MM.1S (cell line): ENCODE measurements at regions not wholly inside any gene's neighbourhood (a gene's known extent, or its start where the extent isn't known, plus 50 kb on each side); places are given as distances from the start of the nearest gene placed in this dataset.

Source experiments
- EZH2phosphoT487 ChIP-seq: fragments of 300-600 bp; sonication (generic); IDR thresholded peaks from 2 replicates; pipeline ENCODE4 v1.6.1; 2018; ENCODE audit warnings: antibody characterized with exemption, low read length
- TF ChIP-seq, protein P1 (sequence below): fragments of 300-600 bp; sonication (generic); IDR thresholded peaks from 2 replicates; pipeline ENCODE4 v1.5.1; 2016; ENCODE audit warnings: antibody characterized with exemption, low read length, mixed read lengths

DNA sequence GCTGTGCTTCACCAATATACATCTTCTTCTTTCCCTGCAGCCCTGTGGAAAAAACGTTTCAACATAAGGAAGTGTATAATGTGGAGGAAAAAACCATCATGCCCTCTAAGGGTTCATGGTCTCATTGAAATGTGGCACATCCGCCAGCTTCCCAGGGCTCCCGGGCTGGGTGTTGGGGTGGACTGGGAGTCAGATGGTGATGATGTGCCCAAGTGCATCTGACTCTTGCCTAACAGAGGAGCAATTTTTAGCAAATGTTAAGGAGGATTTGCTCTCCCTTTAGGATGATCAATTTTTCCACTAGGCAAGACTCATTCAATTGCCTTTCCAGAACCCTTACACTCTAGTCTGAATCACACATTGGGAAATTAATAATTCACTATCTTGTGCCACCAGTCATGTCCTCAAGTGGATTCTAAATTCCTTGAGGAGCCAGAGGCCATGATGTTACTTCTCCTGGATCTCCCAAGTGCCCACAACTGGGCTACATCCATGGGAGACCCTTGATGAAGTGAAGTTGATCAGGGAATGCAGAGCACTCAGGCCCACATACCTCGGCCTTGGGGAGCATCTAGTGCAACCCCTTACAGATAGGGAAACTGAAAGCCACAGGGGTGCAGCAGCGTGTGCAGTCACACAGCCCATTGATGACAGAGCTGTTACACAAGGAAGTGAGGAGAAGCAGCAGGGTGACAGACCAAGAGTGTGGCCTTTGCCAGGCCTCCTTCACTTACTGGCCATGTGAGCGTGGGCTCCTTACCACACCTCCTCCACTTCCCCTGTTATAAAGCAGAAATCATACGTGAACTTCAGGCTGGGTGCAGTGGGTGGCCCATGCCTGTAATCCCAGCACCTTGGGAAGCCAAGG, 100.0 kb upstream of the SLC44A3 start:
- TF ChIP-seq, protein P1, sequence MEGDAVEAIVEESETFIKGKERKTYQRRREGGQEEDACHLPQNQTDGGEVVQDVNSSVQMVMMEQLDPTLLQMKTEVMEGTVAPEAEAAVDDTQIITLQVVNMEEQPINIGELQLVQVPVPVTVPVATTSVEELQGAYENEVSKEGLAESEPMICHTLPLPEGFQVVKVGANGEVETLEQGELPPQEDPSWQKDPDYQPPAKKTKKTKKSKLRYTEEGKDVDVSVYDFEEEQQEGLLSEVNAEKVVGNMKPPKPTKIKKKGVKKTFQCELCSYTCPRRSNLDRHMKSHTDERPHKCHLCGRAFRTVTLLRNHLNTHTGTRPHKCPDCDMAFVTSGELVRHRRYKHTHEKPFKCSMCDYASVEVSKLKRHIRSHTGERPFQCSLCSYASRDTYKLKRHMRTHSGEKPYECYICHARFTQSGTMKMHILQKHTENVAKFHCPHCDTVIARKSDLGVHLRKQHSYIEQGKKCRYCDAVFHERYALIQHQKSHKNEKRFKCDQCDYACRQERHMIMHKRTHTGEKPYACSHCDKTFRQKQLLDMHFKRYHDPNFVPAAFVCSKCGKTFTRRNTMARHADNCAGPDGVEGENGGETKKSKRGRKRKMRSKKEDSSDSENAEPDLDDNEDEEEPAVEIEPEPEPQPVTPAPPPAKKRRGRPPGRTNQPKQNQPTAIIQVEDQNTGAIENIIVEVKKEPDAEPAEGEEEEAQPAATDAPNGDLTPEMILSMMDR, result no peak
- no peak for TF ChIP-seq EZH2phosphoT487
